Keratinocyte (primary cell): ENCODE measurements at regions not wholly inside any gene's neighbourhood (a gene's known extent, or its start where the extent isn't known, plus 50 kb on each side); places are given as distances from the start of the nearest gene placed in this dataset.

ENCODE experiments used
- DNase-seq: peaks from one replicate; pipeline ENCODE4 v3.0.0-alpha.2; 2011; ENCODE audit warnings: low read depth, missing footprints, low spot score
- FAIRE-seq: peaks from 2 replicates; lab custom pipeline; 2011; peaks lifted over from hg19 to GRCh38; lab: Jason Lieb, UNC
- H2AFZ ChIP-seq: 2 replicates; pipeline ENCODE4 v1.6.0; 2012; ENCODE audit warnings: low read length, control low read depth, inconsistent platforms; ENCODE audit not compliant: control insufficient read depth
- H3K27ac ChIP-seq: 2 replicates; pipeline ENCODE4 v1.5.1; 2011; ENCODE audit warnings: low read length; ENCODE audit not compliant: control insufficient read depth, insufficient read depth
- H3K27me3 ChIP-seq: 3 replicates; pipeline ENCODE4 v1.6.0; 2011; ENCODE audit warnings: low read length; ENCODE audit not compliant: control insufficient read depth, insufficient read depth; ENCODE audit errors: extremely low read depth
- H3K36me3 ChIP-seq, 2 experiments: 2 replicates in 1 of 2; 3 replicates in 1 of 2; pipeline ENCODE4 v1.5.1; 2011; ENCODE audit warnings: low read length in 2 of 2, mild to moderate bottlenecking in 1 of 2; ENCODE audit not compliant: control insufficient read depth in 2 of 2, insufficient read depth in 2 of 2; ENCODE audit errors: extremely low read depth in 1 of 2
- H3K4me1 ChIP-seq: 3 replicates; pipeline ENCODE4 v1.5.1; 2011; ENCODE audit warnings: low read length; ENCODE audit not compliant: control insufficient read depth, insufficient read depth; ENCODE audit errors: extremely low read depth
- H3K4me2 ChIP-seq: 3 replicates; pipeline ENCODE4 v1.6.0; 2011; ENCODE audit warnings: low read depth, low read length; ENCODE audit not compliant: control insufficient read depth, insufficient read depth; ENCODE audit errors: extremely low read depth
- H3K4me3 ChIP-seq, 3 experiments: fragments of 200-600 bp in 1 of 3; sonication (generic) in 1 of 3; 2 replicates in 2 of 3; 3 replicates in 1 of 3; pipeline ENCODE4 v1.5.1; 2011 to 2016; ENCODE audit warnings: low read length in 3 of 3, mild to moderate bottlenecking in 3 of 3, control low read depth in 2 of 3, inconsistent platforms in 1 of 3, low read depth in 1 of 3, mixed read lengths in 1 of 3, mixed run types in 1 of 3, moderate library complexity in 1 of 3; ENCODE audit not compliant: control insufficient read depth in 2 of 3, insufficient read depth in 2 of 3; ENCODE audit errors: extremely low read depth in 1 of 3
- H3K79me2 ChIP-seq: 2 replicates; pipeline ENCODE4 v1.6.0; 2012; ENCODE audit warnings: low read length; ENCODE audit not compliant: control insufficient read depth, insufficient read depth
- H3K9ac ChIP-seq: 3 replicates; pipeline ENCODE4 v1.6.0; 2011; ENCODE audit warnings: low read length; ENCODE audit not compliant: control insufficient read depth, insufficient read depth; ENCODE audit errors: extremely low read depth
- H3K9me1 ChIP-seq: 3 replicates; pipeline ENCODE4 v1.6.0; 2011; ENCODE audit warnings: low read length; ENCODE audit not compliant: control insufficient read depth, insufficient read depth; ENCODE audit errors: extremely low read depth
- H3K9me3 ChIP-seq: 2 replicates; pipeline ENCODE4 v1.5.1; 2012; ENCODE audit warnings: low read depth, low read length; ENCODE audit not compliant: control insufficient read depth
- H4K20me1 ChIP-seq: 3 replicates; pipeline ENCODE4 v1.6.0; 2011; ENCODE audit warnings: low read length; ENCODE audit not compliant: control insufficient read depth, insufficient read depth; ENCODE audit errors: extremely low read depth
- CTCF ChIP-seq, 3 experiments: IDR thresholded peaks in 1 of 3; conservative IDR thresholded peaks in 1 of 3; optimal IDR thresholded peaks in 1 of 3; 2 replicates in 2 of 3; 3 replicates in 1 of 3; pipeline versions ENCODE3 to v1.5.1; 2011; ENCODE audit warnings: low read length in 3 of 3, mild to moderate bottlenecking in 3 of 3, moderate library complexity in 2 of 3, control low read depth in 1 of 3, inconsistent platforms in 1 of 3; ENCODE audit not compliant: insufficient read depth in 2 of 3; ENCODE audit errors: extremely low read depth in 1 of 3
- EZH2 ChIP-seq: IDR thresholded peaks from one replicate; pipeline ENCODE4 v1.6.1; 2012; ENCODE audit warnings: inconsistent platforms, mild to moderate bottlenecking, low read length, moderate library complexity
- dilution Hi-C: fragments of 300-500 bp; cut with MboI; formaldehyde crosslinking; loops from one replicate; pipeline ENCODE4 v1.7.0; 2020; ENCODE audit warnings: low sequenced_read_pairs; ENCODE audit not compliant: extremely low pct_ligation_motif_present

- Histone ChIP-seq H2AFZ (no peak overlapping the region), H3K9me3 (peaks cover 2% of the 10 kb centered on the region), H3K9me1 (no peaks in the 10 kb centered on the region), H4K20me1 (no peaks in the 10 kb centered on the region), H3K27me3 (no peaks in the 10 kb centered on the region), H3K4me3 (no peak overlapping the region), H3K4me2 (no peak overlapping the region), H3K4me1 (no peaks in the 10 kb centered on the region), H3K79me2 (no peaks in the 10 kb centered on the region), H3K36me3 (no peaks in the 10 kb centered on the region), H3K27ac (no peak overlapping the region), H3K9ac (no peak overlapping the region)
- no peak for FAIRE-seq
- no peak for TF ChIP-seq CTCF (optimal IDR thresholded peaks at IDR 0.05 in 1 of 3, IDR thresholded peaks at IDR 0.05 in 1 of 3, conservative IDR thresholded peaks at IDR 0.05 in 1 of 3; ENCODE audit: extremely low read depth in 1 of 3, insufficient read depth in 2 of 3, low read length in 3 of 3)
- TF ChIP-seq EZH2 = no peak
- dilution Hi-C loops = no loop called here
- no peak for DNase-seq
Measured at GRCh38 chr5:28708472-28708871, 1670.1 kb upstream of the CDH9 start.

DNA sequence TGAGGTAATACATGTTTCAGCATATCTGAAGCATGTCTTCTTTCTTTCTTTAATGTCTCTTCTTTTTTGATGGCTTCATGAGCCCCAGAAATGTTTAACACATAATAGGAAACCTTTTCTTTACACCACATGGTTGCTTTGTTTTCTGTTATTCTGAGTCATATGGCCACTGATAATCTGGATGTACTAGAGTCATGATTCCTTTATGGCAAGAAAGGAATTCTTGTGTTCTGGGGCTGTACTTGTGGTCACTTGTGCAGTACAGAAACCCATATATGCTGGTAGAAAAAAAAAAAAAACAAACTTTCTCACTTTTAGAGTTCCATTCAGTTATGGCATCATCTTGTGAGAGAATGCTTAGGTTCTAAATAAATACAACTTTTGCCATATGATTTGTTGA is 1669.3 kb upstream of the CDH9 start:
- no peak for FAIRE-seq
- TF ChIP-seq CTCF (optimal IDR thresholded peaks at IDR 0.05 in 1 of 3, IDR thresholded peaks at IDR 0.05 in 1 of 3, conservative IDR thresholded peaks at IDR 0.05 in 1 of 3; ENCODE audit: extremely low read depth in 1 of 3, insufficient read depth in 2 of 3, low read length in 3 of 3) (no peak), EZH2 (no peak)

More for the DNA sequence above, 1669.3 kb upstream of the CDH9 start:
- Histone ChIP-seq H3K9ac (no peak overlapping the region), H3K27ac (no peak overlapping the region), H3K4me1 (no peaks in the 10 kb centered on the region), H3K9me1 (no peaks in the 10 kb centered on the region), H2AFZ (no peak overlapping the region), H3K9me3 (no peaks in the 10 kb centered on the region), H3K36me3 (no peaks in the 10 kb centered on the region), H4K20me1 (no peaks in the 10 kb centered on the region), H3K27me3 (no peaks in the 10 kb centered on the region), H3K4me2 (no peak overlapping the region), H3K79me2 (no peaks in the 10 kb centered on the region), H3K4me3 (no peak overlapping the region)
- dilution Hi-C loops = no loop called here
- DNase-seq = no peak
